ENCODE measurements at regions not wholly inside any gene's neighbourhood (a gene's known extent, or its start where the extent isn't known, plus 50 kb on each side); places are given as distances from the start of the nearest gene placed in this dataset.

- POLR2A ChIA-PET = no interaction called here
- TF ChIP-seq, protein P1, sequence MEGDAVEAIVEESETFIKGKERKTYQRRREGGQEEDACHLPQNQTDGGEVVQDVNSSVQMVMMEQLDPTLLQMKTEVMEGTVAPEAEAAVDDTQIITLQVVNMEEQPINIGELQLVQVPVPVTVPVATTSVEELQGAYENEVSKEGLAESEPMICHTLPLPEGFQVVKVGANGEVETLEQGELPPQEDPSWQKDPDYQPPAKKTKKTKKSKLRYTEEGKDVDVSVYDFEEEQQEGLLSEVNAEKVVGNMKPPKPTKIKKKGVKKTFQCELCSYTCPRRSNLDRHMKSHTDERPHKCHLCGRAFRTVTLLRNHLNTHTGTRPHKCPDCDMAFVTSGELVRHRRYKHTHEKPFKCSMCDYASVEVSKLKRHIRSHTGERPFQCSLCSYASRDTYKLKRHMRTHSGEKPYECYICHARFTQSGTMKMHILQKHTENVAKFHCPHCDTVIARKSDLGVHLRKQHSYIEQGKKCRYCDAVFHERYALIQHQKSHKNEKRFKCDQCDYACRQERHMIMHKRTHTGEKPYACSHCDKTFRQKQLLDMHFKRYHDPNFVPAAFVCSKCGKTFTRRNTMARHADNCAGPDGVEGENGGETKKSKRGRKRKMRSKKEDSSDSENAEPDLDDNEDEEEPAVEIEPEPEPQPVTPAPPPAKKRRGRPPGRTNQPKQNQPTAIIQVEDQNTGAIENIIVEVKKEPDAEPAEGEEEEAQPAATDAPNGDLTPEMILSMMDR (IDR thresholded peaks at IDR 0.05) = no peak
- intact Hi-C loops (cut with micrococcal nuclease; ENCODE audit: unreplicated experiment) = no loop called here
Observed at GRCh38 chr9:16106021-16106571, 553.3 kb downstream of the CCDC171 start.

GRCh38 chr9:16112116-16112515, 559.3 kb downstream of the CCDC171 start:
- no TSS peak for BruUV-seq (replicated peaks)
- ATAC-seq = no peak
- CTCF ChIA-PET = no interaction called here
- in situ Hi-C loops (cut with HindIII; ENCODE audit: low pct_unique_long_range_greater_than_20kb, low sequenced_read_pairs) (no loop called here), intact Hi-C loops (cut with micrococcal nuclease; ENCODE audit: unreplicated experiment) (no loop called here)
- Histone ChIP-seq H3K4me3 (ENCODE audit: low read depth in 2 of 2, low read length in 2 of 2) (no peak overlapping the region), H3K27me3 (ENCODE audit: control insufficient read depth, insufficient read depth, low read length) (no peaks in the 10 kb centered on the region), H3K27ac (ENCODE audit: low read length) (no peak overlapping the region), H3K9me3 (ENCODE audit: control insufficient read depth, insufficient read depth, low read depth, low read length) (no peaks in the 10 kb centered on the region), H3K4me1 (ENCODE audit: control insufficient read depth, insufficient read depth, low read length) (no peaks in the 10 kb centered on the region), H3K36me3 (ENCODE audit: control insufficient read depth, insufficient read depth, low read length) (no peaks in the 10 kb centered on the region)
- POLR2A ChIA-PET = no interaction called here
- TF ChIP-seq, protein P1 (IDR thresholded peaks at IDR 0.05) = no peak
- TF ChIP-seq, protein P2, sequence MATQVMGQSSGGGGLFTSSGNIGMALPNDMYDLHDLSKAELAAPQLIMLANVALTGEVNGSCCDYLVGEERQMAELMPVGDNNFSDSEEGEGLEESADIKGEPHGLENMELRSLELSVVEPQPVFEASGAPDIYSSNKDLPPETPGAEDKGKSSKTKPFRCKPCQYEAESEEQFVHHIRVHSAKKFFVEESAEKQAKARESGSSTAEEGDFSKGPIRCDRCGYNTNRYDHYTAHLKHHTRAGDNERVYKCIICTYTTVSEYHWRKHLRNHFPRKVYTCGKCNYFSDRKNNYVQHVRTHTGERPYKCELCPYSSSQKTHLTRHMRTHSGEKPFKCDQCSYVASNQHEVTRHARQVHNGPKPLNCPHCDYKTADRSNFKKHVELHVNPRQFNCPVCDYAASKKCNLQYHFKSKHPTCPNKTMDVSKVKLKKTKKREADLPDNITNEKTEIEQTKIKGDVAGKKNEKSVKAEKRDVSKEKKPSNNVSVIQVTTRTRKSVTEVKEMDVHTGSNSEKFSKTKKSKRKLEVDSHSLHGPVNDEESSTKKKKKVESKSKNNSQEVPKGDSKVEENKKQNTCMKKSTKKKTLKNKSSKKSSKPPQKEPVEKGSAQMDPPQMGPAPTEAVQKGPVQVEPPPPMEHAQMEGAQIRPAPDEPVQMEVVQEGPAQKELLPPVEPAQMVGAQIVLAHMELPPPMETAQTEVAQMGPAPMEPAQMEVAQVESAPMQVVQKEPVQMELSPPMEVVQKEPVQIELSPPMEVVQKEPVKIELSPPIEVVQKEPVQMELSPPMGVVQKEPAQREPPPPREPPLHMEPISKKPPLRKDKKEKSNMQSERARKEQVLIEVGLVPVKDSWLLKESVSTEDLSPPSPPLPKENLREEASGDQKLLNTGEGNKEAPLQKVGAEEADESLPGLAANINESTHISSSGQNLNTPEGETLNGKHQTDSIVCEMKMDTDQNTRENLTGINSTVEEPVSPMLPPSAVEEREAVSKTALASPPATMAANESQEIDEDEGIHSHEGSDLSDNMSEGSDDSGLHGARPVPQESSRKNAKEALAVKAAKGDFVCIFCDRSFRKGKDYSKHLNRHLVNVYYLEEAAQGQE (IDR thresholded peaks at IDR 0.05; ENCODE audit: insufficient read depth in 1 of 2, low read depth in 2 of 2, low read length in 1 of 2) = peak; percentile 29 to 64; a peak in 2 of 4 replicates
- DNase-seq (ENCODE audit: low read depth, low spot score) = no peak

More at GRCh38 chr9:16106021-16106571, 553.3 kb downstream of the CCDC171 start:
- H3K27ac ChIP-seq (ENCODE audit: low read length) = no peak overlapping the region
- no peaks in the 10 kb centered on the region for H3K4me1 ChIP-seq (ENCODE audit: control insufficient read depth, insufficient read depth, low read length)
- H3K36me3 ChIP-seq (ENCODE audit: control insufficient read depth, insufficient read depth, low read length) = no peaks in the 10 kb centered on the region
- no peak overlapping the region for H3K4me3 ChIP-seq (ENCODE audit: low read depth in 2 of 2, low read length in 2 of 2)
- ATAC-seq (no peak), DNase-seq (ENCODE audit: low read depth, low spot score) (no peak)
- BruUV-seq (replicated peaks) = no TSS peak
- CTCF ChIA-PET = no interaction called here
- H3K27me3 ChIP-seq (ENCODE audit: control insufficient read depth, insufficient read depth, low read length) = no peaks in the 10 kb centered on the region
- H3K9me3 ChIP-seq (ENCODE audit: control insufficient read depth, insufficient read depth, low read depth, low read length) = no peaks in the 10 kb centered on the region
- in situ Hi-C loops (cut with HindIII; ENCODE audit: low pct_unique_long_range_greater_than_20kb, low sequenced_read_pairs) = no loop called here

- POLR2A ChIA-PET = no interaction called here
- no peak for TF ChIP-seq TCF7L2 (IDR thresholded peaks at IDR 0.05; ENCODE audit: low read depth, low read length)
- TF ChIP-seq, protein P1 (IDR thresholded peaks at IDR 0.05) = no peak
- TF ChIP-seq, protein P2 (IDR thresholded peaks at IDR 0.05; ENCODE audit: insufficient read depth in 1 of 2, low read depth in 2 of 2, low read length in 1 of 2) = no peak
- TF ChIP-seq SIN3A (IDR thresholded peaks at IDR 0.05; ENCODE audit: borderline replicate concordance, insufficient read depth, low read depth, low read length) = no peak
- no peak for TF ChIP-seq POLR2AphosphoS5 (IDR thresholded peaks at IDR 0.05; ENCODE audit: low read depth, low read length)
- in situ Hi-C loops (cut with HindIII; ENCODE audit: low pct_unique_long_range_greater_than_20kb, low sequenced_read_pairs) = no loop called here
Observed at GRCh38 chr9:16115994-16116393, 563.2 kb downstream of the CCDC171 start.

More at GRCh38 chr9:16115994-16116393, 563.2 kb downstream of the CCDC171 start:
- Histone ChIP-seq H3K36me3 (ENCODE audit: control insufficient read depth, insufficient read depth, low read length) (no peaks in the 10 kb centered on the region), H3K27me3 (ENCODE audit: control insufficient read depth, insufficient read depth, low read length) (no peaks in the 10 kb centered on the region), H3K9me3 (ENCODE audit: control insufficient read depth, insufficient read depth, low read depth, low read length) (no peaks in the 10 kb centered on the region), H3K4me3 (ENCODE audit: low read depth in 2 of 2, low read length in 2 of 2) (no peak overlapping the region), H3K27ac (ENCODE audit: low read length) (no peak overlapping the region), H3K4me1 (ENCODE audit: control insufficient read depth, insufficient read depth, low read length) (no peaks in the 10 kb centered on the region)
- DNase-seq (ENCODE audit: low read depth, low spot score) (no peak), ATAC-seq (no peak)
- CTCF ChIA-PET = no interaction called here
- BruUV-seq (replicated peaks) = no TSS peak
- intact Hi-C loops (cut with micrococcal nuclease; ENCODE audit: unreplicated experiment) = no loop called here
